Erythroblast (primary cell): ENCODE measurements at regions not wholly inside any gene's neighbourhood (a gene's known extent, or its start where the extent isn't known, plus 50 kb on each side); places are given as distances from the start of the nearest gene placed in this dataset.

ENCODE experiments used
- DNase-seq, 2 experiments: peaks; one replicate each; lab custom pipeline; 2025; lab: John Stamatoyannopoulos, UW
- GATA1 ChIP-seq: IDR thresholded peaks from 2 replicates; pipeline ENCODE4 v1.6.1; 2011; ENCODE audit warnings: low read depth, mild to moderate bottlenecking, control low read depth, low read length, moderate library complexity
- POLR2A ChIP-seq: IDR thresholded peaks from 2 replicates; pipeline ENCODE4 v1.6.1; 2011; ENCODE audit warnings: mild to moderate bottlenecking, low read length

- no peak for DNase-seq
- TF ChIP-seq GATA1, result no peak
- TF ChIP-seq POLR2A, result no peak
Measured at GRCh38 chrX:39883666-39884065, 214.1 kb downstream of the BCOR start.

- no peak for DNase-seq
- TF ChIP-seq POLR2A (no peak), GATA1 (no peak)
Measured at GRCh38 chrX:39886282-39886681, 211.5 kb downstream of the BCOR start.

- TF ChIP-seq GATA1 (no peak), POLR2A (no peak)
- DNase-seq, result no peak
Measured at GRCh38 chrX:39888730-39889129, 209.0 kb downstream of the BCOR start.

GRCh38 chrX:39889704-39890103, 208.1 kb downstream of the BCOR start:
- TF ChIP-seq POLR2A (no peak), GATA1 (no peak)
- no peak for DNase-seq

- DNase-seq, result no peak
- TF ChIP-seq POLR2A, result no peak
- TF ChIP-seq GATA1, result no peak
Measured at GRCh38 chrX:39890807-39891206, 207.0 kb downstream of the BCOR start.

- TF ChIP-seq POLR2A (no peak), GATA1 (no peak)
- no peak for DNase-seq
Measured at GRCh38 chrX:39891781-39892180, 206.0 kb downstream of the BCOR start.

GRCh38 chrX:39893417-39894338, 204.1 kb downstream of the BCOR start:
- no peak for TF ChIP-seq POLR2A
- TF ChIP-seq GATA1, result no peak
- no peak for DNase-seq

GRCh38 chrX:39894683-39895082, 203.1 kb downstream of the BCOR start:
- DNase-seq, result no peak
- TF ChIP-seq POLR2A, result no peak
- TF ChIP-seq GATA1, result no peak

- no peak for DNase-seq
- TF ChIP-seq GATA1 (no peak), POLR2A (no peak)
Measured at GRCh38 chrX:39895218-39896110, 202.3 kb downstream of the BCOR start.

GRCh38 chrX:39896951-39897740, 200.6 kb downstream of the BCOR start:
- TF ChIP-seq GATA1 (no peak), POLR2A (no peak)
- no peak for DNase-seq

GRCh38 chrX:39897741-39898097, 200.0 kb downstream of the BCOR start:
- no peak for DNase-seq
- TF ChIP-seq POLR2A (no peak), GATA1 (no peak)

GRCh38 chrX:39898147-39898546, 199.6 kb downstream of the BCOR start:
- no peak for DNase-seq
- TF ChIP-seq POLR2A (no peak), GATA1 (no peak)

- TF ChIP-seq POLR2A, result no peak
- no peak for TF ChIP-seq GATA1
- no peak for DNase-seq
Measured at GRCh38 chrX:39899059-39899458, 198.7 kb downstream of the BCOR start.
